ENCODE measurements at regions not wholly inside any gene's neighbourhood (a gene's known extent, or its start where the extent isn't known, plus 50 kb on each side); places are given as distances from the start of the nearest gene placed in this dataset.

GRCh38 chr1:219316066-219316465, 142.4 kb downstream of the LYPLAL1 start:
- TF ChIP-seq CTCF (IDR thresholded peaks at IDR 0.05; ENCODE audit: low read depth, low read length) = no peak
- no peak for DNase-seq (ENCODE audit: extremely low read depth, low read depth)

- DNase-seq (ENCODE audit: extremely low read depth, low read depth) = no peak
- no peak for TF ChIP-seq CTCF (IDR thresholded peaks at IDR 0.05; ENCODE audit: low read depth, low read length)
Observed at GRCh38 chr1:219313961-219314360, 140.3 kb downstream of the LYPLAL1 start.

- TF ChIP-seq CTCF (IDR thresholded peaks at IDR 0.05; ENCODE audit: low read depth, low read length) = no peak
- DNase-seq (ENCODE audit: extremely low read depth, low read depth) = no peak
Observed at GRCh38 chr1:219312967-219313366, 139.3 kb downstream of the LYPLAL1 start.

GRCh38 chr1:219310181-219310728, 136.6 kb downstream of the LYPLAL1 start:
- no peak for DNase-seq (ENCODE audit: extremely low read depth, low read depth)
- no peak for TF ChIP-seq CTCF (IDR thresholded peaks at IDR 0.05; ENCODE audit: low read depth, low read length)

- DNase-seq (ENCODE audit: extremely low read depth, low read depth) = no peak
- TF ChIP-seq CTCF (IDR thresholded peaks at IDR 0.05; ENCODE audit: low read depth, low read length) = no peak
Observed at GRCh38 chr1:219308367-219308766, 134.7 kb downstream of the LYPLAL1 start.

GRCh38 chr1:219304227-219305226, 130.8 kb downstream of the LYPLAL1 start:
- DNase-seq (ENCODE audit: extremely low read depth, low read depth) = no peak
- TF ChIP-seq CTCF (IDR thresholded peaks at IDR 0.05; ENCODE audit: low read depth, low read length) = peak; percentile 0

GRCh38 chr1:219302697-219303096, 129.0 kb downstream of the LYPLAL1 start:
- no peak for DNase-seq (ENCODE audit: extremely low read depth, low read depth)
- no peak for TF ChIP-seq CTCF (IDR thresholded peaks at IDR 0.05; ENCODE audit: low read depth, low read length)

Data from AG09319 (cell line).